ENCODE measurements at regions not wholly inside any gene's neighbourhood (a gene's known extent, or its start where the extent isn't known, plus 50 kb on each side); places are given as distances from the start of the nearest gene placed in this dataset.
A peak's percentile ranks its signal among the peaks of the same experiment; 100 is the strongest.

DNA sequence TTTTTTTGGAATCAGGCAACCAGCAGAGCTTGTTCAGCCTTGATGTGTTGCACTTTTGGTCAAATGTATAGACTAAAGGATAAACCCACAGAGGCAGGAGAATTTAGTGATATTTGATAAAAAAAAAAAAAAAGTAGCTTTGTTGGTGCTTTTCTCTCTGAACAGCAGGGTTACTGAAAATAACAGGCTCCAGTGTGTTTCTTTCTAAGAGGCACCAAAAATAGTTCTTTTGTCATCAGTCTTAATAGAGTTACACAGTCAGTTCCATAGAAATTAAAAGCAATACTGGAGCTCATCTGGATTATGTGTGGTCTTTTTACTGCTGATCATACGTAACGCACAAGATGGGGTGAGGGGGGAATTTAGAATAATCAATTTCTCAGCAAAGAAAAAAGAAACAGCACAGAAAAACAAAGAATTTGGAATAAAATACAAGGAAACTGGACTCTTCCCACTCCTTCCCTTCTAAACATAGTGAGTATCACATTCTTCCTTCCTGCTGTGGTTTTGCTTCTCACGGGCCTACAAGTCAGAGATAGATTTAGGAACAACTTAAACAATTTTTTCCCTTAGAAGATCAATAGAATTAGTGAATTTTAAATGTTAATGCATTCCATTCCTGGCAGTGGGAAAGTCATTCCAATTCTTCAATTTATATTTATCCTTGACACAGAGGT lies 178.8 kb upstream of the AKR1E2 start:
- intact Hi-C loops (cut with DNase I) = no loop called here
- DNase-seq = no peak

DNA sequence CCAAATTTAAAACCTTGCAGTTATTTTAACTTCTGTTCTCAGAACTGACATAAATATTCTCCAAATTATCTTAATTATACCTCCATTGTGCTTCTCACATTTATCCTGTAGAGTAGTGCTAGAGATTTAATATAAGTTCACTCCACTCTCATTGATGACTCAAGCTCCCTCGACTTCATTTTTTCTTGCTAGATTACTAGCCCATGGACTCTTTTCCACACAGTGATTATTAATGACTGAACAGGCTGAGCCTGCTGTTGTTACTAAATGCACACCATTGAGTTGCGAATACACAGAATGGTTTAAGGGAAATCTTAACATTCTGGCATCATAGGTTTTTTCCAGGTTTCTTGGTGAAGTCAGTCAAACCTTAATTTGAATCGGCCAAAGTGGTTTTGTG lies 179.5 kb upstream of the AKR1E2 start:
- intact Hi-C loops (cut with DNase I) = no loop called here
- no peak for DNase-seq

DNA sequence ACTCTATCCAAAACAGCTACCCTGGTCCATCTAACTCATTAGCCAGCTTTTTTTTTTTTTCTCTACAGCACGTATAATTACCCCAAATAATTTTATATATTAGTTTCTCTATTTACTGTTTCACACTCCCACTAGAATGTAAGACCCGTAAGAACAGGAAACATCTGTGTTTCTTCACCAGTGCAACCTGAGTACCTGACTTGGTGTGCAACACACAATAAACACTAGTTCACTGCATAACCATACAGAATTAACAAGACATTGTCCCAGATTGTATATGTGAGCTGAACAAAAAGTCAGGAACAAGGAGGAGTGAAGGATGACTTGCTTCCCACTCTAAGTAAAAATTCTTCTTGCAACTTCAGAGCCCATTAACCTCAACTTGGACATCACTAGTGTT lies 180.2 kb upstream of the AKR1E2 start:
- DNase-seq = no peak
- intact Hi-C loops (cut with DNase I) = no loop called here

DNA sequence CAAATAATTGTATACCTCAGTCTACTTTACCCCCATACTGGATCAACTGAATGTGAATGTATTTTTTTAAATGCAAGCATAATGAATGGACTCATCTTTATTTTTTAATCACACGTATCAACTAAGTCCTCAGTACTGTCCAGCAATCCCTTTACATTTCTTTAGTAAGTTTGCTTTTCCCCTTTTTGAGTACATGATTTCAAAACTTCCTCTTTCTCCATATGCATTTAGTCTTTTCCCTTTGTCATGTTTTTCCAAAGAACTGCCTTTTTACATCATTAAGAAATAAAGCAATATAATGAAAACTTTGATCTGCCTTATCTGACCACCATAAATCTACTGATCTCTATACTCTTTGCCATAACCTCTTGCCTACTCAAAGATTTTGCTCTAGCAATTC lies 182.5 kb upstream of the AKR1E2 start:
- DNase-seq = no peak
- intact Hi-C loops (cut with DNase I) = no loop called here

DNA sequence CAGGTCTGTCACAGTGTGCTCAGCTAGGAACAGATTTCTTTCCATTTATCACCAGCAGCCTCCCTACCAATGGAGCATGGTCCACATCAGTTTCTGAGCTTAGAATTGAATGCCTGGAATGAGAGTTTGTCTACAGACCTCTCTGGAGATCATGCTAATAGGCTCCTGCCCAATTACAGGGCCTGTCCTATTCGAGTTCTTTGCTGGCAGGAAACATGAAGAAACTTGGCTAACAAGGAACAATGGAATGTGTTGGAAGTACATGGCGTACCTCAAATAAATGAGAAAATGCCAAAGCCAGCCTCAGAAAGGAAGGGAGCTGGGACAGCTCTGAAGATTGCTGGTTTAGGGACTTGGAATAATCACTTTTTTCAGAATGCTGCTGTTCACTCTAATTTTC lies 186.0 kb upstream of the AKR1E2 start:
- DNase-seq = no peak
- intact Hi-C loops (cut with DNase I) = no loop called here

DNA sequence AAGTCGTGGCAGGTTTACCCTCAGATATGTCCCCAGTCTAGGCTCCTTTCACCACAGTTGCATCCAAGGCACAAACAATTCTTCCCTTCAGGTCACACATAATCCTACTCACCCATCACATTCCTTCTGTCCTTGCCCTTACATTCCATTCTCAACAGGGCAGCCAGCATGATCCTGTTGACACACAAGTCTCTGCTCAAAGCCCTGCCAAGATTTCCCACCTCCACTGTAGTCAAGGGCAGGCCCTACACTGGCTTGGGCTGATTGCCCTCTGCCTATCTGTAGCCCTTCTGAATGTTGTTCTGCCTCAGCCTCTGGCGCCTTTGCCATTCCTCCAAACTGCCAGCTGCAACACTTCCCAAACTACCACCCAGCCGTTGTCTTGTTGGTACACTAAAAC lies 187.9 kb upstream of the AKR1E2 start:
- no peak for DNase-seq
- intact Hi-C loops (cut with DNase I) = no loop called here

DNA sequence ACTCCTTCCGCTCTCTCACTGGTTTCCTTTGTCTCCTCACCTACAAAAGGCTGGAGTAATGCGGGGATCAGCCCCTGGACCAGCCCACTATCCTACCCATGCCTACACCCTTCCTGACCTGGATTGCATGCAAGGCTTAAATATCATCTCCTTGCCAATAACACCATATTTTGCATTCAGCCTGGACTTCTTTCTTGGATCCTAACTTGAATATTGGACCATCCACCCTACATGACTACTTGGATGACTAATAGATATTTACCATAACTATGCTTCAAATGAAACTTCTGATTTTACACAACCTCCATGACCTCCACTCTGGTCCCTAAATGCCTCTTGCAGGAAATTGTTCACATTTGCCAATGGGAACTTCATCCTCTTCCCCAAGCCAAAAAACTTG lies 188.3 kb upstream of the AKR1E2 start:
- no peak for DNase-seq
- intact Hi-C loops (cut with DNase I) = no loop called here

DNA sequence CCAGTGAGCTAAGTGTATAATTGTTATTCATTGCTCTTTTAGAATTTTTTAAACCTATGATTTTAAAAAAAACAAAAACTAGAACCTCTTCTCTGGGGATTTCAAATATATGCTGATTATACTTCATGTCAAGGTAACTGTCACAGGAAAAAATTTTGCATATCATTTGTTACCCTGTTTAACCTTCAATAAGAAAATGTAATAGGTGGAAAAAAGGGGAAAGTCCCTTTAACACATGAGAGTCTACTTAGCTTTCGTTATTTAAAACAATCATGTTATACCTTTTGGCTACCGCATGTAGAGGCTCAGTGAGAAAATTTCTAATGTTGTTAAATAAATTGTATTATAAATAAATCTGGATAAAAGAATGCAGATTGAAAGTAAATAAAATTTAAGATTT lies 190.1 kb upstream of the AKR1E2 start:
- intact Hi-C loops (cut with DNase I) = no loop called here

DNA sequence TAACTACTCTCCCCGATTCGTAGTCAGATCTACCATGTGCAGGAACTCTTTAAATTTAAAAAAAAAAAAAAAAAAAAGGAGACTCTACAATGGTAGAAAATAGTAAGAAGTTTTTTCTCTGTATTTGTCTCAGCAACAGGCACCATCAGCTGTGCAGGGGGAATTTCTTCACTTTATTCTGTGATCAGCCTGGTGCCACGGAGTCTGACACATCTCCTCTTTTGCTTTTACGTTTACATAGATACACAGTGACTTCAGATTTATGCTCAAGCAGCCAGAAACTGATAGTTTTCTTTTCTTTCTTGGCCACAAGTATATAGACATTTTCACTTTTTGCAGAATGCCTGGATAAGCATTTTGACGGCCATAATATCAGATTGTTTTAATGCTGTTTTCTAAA lies 190.6 kb upstream of the AKR1E2 start:
- DNase-seq = no peak
- intact Hi-C loops (cut with DNase I) = no loop called here

More for the DNA sequence above, 190.1 kb upstream of the AKR1E2 start:
- DNase-seq = no peak

DNA sequence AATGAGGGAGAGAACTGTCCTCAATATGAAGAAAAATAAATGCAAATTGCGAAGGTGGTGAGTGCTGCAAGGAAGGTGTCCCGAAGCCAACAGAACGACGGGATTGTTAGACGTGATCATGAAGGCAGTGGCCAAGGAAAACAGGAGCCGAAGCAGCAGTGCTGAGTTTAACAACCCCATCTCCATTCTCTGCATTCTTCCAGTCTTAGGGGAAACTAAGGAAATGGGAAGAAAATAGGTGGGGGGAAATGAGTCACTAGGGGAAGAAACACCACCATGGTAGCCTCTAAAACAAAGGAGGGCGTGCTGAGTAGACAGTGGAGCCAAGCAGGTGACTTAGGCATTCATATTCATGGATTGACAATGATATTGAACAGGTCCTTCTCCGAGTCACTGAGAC lies 192.2 kb upstream of the AKR1E2 start:
- intact Hi-C loops (cut with DNase I) = no loop called here
- no peak for DNase-seq

DNA sequence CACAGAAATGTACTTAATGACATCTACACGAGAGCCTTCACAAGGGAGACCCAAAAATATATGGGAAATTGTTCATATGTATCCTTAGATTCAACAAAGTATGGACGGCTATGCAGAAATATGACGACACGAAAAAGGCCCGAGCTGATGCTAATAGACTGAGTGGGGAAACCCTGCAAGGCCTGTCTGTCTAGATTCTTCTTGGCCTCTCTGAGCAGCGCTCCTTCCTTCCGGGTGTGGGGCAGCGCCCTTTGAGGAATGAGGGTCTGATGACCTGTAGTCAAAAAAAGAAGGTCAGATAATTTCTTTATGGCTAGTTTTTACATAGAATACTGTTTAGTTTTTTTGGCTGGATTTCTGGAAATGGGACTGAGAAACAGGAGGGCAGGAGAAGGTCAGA lies 192.8 kb upstream of the AKR1E2 start:
- intact Hi-C loops (cut with DNase I) = no loop called here
- DNase-seq = no peak

DNA sequence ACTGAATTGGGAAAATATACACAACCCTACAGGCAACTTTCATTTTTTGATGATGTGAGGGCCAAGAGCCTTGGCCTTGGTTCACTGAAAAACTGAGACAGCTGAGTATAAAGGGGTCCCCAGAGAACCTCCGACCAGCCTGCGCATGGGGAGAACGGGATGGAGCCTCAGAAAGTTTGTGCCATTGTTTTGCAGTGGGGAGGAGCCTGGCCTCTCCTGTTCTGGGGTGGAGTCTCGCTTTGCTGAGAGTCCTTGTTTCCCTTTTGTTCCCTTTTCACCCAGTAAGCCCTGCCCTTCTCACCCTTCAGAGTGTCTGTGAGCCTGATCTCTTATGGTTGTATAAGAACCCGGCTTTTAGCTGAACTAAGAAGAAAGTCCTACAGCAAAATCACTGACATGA lies 193.2 kb upstream of the AKR1E2 start:
- DNase-seq = no peak
- intact Hi-C loops (cut with DNase I) = no loop called here

DNA sequence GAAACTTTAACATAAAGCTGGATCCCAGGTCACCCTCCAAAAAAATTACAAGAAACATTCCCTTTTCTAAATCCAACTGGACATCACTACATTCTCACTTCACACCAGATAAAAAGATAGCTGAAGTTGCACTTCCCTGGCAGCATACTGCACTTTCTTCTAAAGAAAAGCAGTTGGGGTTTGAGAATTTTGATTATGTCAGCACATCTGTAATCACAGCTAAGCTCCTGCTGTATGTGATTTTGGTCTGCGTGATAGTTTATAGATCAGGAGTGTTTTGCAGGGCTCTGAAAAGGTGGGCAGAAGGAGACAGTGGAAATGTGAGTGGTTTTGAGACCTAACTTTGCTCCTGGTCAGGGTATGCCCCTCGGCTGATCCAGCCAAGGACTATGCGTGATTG lies 199.1 kb upstream of the AKR1E2 start:
- intact Hi-C loops (cut with DNase I) = no loop called here
- no peak for DNase-seq

DNA sequence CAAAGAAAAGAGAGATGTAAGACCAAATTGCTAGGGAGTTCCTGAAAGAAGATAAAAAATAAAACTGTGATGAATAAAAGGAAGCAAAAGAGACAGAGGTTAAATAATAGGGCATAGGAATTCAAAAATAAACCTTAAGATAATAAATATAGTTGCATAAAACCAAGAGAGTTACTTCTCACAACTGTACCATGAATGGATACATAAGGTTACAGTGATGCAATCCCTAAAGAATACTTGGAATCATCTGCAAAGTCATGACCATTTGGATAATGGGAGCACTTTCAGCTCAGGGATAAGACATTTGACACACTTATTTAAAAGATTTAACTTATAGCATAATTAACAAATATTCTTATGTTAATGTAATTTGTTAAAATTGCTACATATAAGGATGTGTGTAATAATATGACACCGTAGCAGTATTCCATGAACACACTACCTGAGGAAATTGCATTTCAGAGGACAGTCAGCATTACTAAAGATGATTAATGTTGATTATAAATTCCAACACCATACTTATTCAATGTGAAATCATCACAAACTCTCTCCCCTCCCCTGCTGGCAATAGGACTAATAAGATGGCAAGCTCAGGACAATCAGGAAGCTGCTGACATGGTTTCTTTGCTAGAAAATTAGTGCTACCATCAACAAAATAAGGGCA lies 202.1 kb upstream of the AKR1E2 start:
- DNase-seq = no peak
- intact Hi-C loops (cut with DNase I) = no loop called here

DNA sequence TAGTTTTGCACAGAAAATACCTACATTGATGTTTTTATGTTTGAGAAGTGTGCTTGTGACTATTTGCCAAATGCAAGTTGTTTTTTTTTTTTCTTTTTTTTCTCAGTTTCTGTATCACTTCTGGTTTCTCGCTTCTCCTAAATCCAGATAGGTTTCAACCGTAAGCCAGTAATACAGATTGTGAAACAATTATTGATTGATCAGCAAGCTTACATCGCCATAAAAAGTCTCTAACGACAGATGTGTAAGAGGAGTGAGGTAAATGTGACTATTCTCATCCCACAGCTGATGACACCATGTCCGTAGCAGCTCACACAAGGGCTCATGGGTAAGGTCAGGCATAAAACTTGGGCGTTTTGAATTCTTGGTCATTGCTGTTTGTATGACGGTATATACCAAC lies 202.8 kb upstream of the AKR1E2 start:
- intact Hi-C loops (cut with DNase I) = no loop called here
- no peak for DNase-seq

DNA sequence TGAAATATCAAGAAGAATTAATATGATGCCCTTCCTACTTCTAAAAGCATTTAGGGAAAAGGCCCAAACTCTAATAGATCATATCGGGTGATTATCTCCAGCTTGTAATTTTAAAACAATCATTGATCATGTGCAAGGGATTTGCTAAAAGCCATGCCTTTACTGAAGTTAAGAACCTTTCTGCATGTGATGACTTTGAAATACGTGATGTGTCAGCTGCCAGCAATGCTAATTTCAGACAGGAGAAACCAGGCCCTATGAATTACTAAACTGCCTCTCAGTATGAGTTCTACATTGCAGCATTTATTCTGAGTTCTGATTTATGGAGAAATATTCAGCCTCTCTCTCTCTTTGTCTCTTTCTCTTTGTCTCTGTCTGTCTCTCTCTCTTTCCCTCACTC lies 203.6 kb upstream of the AKR1E2 start:
- intact Hi-C loops (cut with DNase I) = no loop called here
- DNase-seq = no peak

DNA sequence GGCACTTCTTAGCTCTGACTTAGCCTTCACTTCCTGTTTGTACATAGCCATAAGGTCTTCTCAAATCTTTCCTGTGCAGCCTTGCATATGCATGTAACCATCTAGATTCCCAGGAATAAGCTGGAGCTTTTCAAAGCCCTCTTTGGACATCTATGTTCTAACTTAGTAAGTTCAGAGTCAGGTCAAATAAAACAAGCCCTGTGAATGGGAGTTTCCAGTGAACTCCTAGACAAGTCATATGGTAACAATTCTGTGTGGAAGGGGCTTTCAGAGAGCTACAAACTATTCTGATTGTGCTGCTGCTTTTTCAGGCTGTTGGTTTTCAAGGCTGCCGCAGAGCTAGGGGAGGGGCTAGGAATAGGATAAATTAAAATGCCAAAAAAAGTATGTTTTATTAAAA lies 208.4 kb upstream of the AKR1E2 start:
- intact Hi-C loops (cut with DNase I) = no loop called here
- no peak for DNase-seq

DNA sequence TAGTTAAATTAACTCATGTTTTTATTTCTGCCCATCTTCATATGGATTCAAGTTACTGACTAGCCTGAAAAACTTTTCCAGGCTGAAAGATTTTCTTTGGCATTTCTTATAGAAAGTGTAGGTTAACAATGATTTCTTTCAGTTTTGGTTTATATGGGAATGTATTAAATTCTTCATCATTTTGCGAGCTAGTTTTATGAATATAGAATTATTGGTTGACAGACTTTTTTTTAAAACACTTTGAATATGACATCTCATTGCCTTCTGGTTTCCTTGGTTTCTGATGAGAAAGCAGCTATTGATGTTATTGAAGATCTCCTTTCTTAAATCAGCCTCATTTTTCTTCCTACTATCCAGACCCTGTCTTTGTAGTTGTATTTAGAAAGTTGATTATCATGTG lies 211.0 kb upstream of the AKR1E2 start:
- DNase-seq = no peak
- intact Hi-C loops (cut with DNase I) = no loop called here

DNA sequence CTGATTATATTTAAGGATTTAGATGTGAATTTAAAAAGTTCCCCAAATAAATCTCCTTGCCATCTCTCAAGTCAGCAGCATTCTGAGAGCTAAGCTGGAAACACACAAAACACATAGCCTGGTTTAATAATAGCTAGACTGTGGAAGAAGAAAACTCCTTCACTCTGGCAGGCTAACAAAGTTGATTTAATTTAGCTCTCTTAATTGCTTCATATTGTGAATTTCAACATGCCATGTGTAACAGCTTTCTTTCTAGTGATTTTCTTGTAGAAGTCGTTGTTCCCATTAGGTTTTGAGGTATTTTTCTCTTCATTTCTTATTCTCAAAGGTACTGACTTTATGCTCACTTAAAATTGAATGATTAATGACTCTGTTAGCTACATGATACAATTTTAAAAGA lies 216.8 kb upstream of the AKR1E2 start:
- intact Hi-C loops (cut with DNase I) = no loop called here
- no peak for DNase-seq

DNA sequence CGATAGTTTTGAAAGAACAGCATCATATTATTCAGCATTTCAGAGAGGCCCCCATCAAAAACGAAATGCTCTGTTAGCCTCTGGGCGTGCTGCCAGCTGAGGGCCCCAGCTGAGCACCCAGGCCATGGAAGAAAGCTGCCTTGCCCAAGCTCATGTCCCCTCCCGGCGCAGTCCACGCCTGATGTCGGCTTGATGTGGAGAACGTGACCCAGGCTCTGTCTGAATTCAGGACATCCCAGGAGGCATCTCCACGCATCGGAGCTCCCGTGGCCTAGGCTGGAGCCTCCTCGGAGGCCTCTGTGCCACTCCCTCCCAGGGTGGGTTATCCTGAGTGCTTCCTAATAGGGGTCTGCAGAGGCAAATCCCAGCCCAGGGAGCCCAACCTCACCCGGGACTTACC lies 218.3 kb upstream of the AKR1E2 start:
- intact Hi-C loops (cut with DNase I) = no loop called here

DNA sequence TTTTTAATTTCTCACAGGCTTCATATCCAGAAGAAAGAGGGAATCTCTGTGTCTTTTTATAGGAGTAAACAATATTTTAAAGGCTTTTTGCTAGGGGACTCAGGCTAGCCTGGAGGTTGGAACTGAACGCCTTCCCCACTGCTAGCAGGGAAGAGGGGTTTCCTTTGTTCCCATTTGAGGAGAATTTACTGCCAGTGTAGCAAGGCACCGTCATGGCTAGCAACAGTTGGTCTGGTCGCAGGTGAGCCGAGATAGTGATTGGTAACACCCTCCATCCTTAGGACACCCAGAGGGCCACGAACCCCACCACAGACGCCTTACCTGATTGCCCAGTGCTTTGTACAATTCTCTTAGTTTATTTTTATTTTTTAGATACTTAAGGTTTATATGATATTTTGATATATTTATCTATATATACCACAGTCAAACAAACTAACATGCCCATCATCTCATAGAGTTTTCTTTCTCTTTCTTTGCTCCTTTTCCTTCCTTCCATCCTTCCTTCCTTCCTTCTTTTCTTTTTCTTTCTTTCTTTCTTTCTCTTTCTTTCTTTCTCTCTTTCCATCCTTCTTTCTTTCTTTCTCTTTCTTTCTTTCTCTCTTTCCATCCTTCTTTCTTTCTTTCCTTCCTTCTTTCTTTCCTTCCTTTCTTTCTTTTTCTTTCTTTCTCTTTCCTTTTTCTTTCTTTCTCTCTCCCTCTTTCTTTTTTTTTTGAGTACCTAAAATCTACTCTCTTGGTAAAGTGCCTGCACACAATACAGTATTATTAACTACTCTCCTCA lies 219.0 kb upstream of the AKR1E2 start:
- DNase-seq = peak in 1 of 10 donors; percentile 36
- intact Hi-C loops (cut with DNase I) = no loop called here

More for the DNA sequence above, 218.3 kb upstream of the AKR1E2 start:
- peak in 2 of 10 donors; percentile 70 for DNase-seq
